ENCODE measurements at regions not wholly inside any gene's neighbourhood (a gene's known extent, or its start where the extent isn't known, plus 50 kb on each side); places are given as distances from the start of the nearest gene placed in this dataset.

DNA sequence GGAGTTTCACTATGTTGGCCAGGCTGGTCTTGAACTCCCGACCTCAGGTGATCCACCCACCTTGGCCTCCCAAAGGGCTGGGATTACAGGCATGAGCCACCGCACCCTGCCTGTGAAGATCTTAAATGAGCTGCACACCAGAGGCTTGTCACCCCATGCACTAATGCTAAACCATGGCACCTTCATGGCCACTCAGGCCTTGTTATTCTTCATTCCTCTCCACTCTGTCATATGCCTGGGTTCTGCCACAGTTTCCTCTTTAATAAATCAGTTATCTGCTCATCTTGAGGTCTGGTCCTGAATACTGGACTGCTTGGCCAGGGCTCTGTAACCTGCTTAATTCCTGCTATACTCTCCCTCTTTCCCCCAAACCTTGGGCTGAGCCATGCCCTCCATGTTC is 104.3 kb upstream of the FOXN2 start:
- TF ChIP-seq EZH2phosphoT487 (IDR thresholded peaks at IDR 0.05; ENCODE audit: insufficient read depth, low read depth): no peak
- no peak for TF ChIP-seq EZH2 (IDR thresholded peaks at IDR 0.05; ENCODE audit: insufficient read depth, poor library complexity, severe bottlenecking)

Measured in GM23248 (cell line).